Activated naive CD8-positive, alpha-beta T cell (primary cell): ENCODE measurements at regions not wholly inside any gene's neighbourhood (a gene's known extent, or its start where the extent isn't known, plus 50 kb on each side); places are given as distances from the start of the nearest gene placed in this dataset.

Source experiments
- H3K27ac Mint-ChIP-seq: one replicate; pipeline ENCODE4 v1.8.0; 2021; ENCODE audit warnings: mixed read lengths
- H3K27me3 Mint-ChIP-seq: one replicate; pipeline ENCODE4 v1.8.0; 2021; ENCODE audit warnings: mixed read lengths
- H3K36me3 Mint-ChIP-seq: one replicate; pipeline ENCODE4 v1.8.0; 2021; ENCODE audit warnings: mixed read lengths
- H3K4me1 Mint-ChIP-seq: one replicate; pipeline ENCODE4 v1.8.0; 2021; ENCODE audit warnings: low read depth, mixed read lengths
- H3K4me3 Mint-ChIP-seq: one replicate; pipeline ENCODE4 v1.8.0; 2021; ENCODE audit warnings: mild to moderate bottlenecking, mixed read lengths
- H3K9me3 Mint-ChIP-seq: one replicate; pipeline ENCODE4 v1.8.0; 2021; ENCODE audit warnings: low read depth, mixed read lengths

- H3K4me3 Mint-ChIP-seq, result no peak overlapping the region
- H3K27ac Mint-ChIP-seq, result no peak overlapping the region
- H3K27me3 Mint-ChIP-seq, result peaks cover 12% of the 10 kb centered on the region
- no peaks in the 10 kb centered on the region for H3K36me3 Mint-ChIP-seq
- no peaks in the 10 kb centered on the region for H3K4me1 Mint-ChIP-seq
- no peaks in the 10 kb centered on the region for H3K9me3 Mint-ChIP-seq
Measured at GRCh38 chr4:17206829-17207801, 304.8 kb downstream of the QDPR start.

GRCh38 chr4:17204908-17205307 lies 306.5 kb upstream of the LDB2 start:
- H3K9me3 Mint-ChIP-seq, result no peaks in the 10 kb centered on the region
- no peak overlapping the region for H3K4me3 Mint-ChIP-seq
- no peaks in the 10 kb centered on the region for H3K4me1 Mint-ChIP-seq

GRCh38 chr4:17203797-17204196 lies 305.4 kb upstream of the LDB2 start:
- H3K27ac Mint-ChIP-seq, result no peak overlapping the region
- peaks cover 14% of the 10 kb centered on the region for H3K27me3 Mint-ChIP-seq
- H3K4me1 Mint-ChIP-seq, result no peaks in the 10 kb centered on the region
- no peaks in the 10 kb centered on the region for H3K9me3 Mint-ChIP-seq
- no peak overlapping the region for H3K4me3 Mint-ChIP-seq
- H3K36me3 Mint-ChIP-seq, result no peaks in the 10 kb centered on the region

More at GRCh38 chr4:17204908-17205307, 306.5 kb upstream of the LDB2 start:
- Mint-ChIP-seq H3K27ac (no peak overlapping the region), H3K27me3 (peaks cover 14% of the 10 kb centered on the region), H3K36me3 (no peaks in the 10 kb centered on the region)

- no peaks in the 10 kb centered on the region for H3K36me3 Mint-ChIP-seq
- H3K4me3 Mint-ChIP-seq, result no peak overlapping the region
- peaks cover under 1% of the 10 kb centered on the region for H3K27me3 Mint-ChIP-seq
- H3K27ac Mint-ChIP-seq, result no peak overlapping the region
- no peaks in the 10 kb centered on the region for H3K4me1 Mint-ChIP-seq
- no peaks in the 10 kb centered on the region for H3K9me3 Mint-ChIP-seq
Measured at GRCh38 chr4:17197070-17197469, 298.6 kb upstream of the LDB2 start.

- H3K27ac Mint-ChIP-seq, result no peak overlapping the region
- H3K36me3 Mint-ChIP-seq, result no peaks in the 10 kb centered on the region
- H3K27me3 Mint-ChIP-seq, result no peaks in the 10 kb centered on the region
- H3K4me3 Mint-ChIP-seq, result no peak overlapping the region
- no peaks in the 10 kb centered on the region for H3K4me1 Mint-ChIP-seq
- no peaks in the 10 kb centered on the region for H3K9me3 Mint-ChIP-seq
Measured at GRCh38 chr4:17195461-17196275, 297.2 kb upstream of the LDB2 start.

GRCh38 chr4:17194586-17194985 lies 296.1 kb upstream of the LDB2 start:
- no peaks in the 10 kb centered on the region for H3K9me3 Mint-ChIP-seq
- no peaks in the 10 kb centered on the region for H3K36me3 Mint-ChIP-seq
- H3K27me3 Mint-ChIP-seq, result no peaks in the 10 kb centered on the region
- H3K4me1 Mint-ChIP-seq, result no peaks in the 10 kb centered on the region
- H3K4me3 Mint-ChIP-seq, result no peak overlapping the region
- H3K27ac Mint-ChIP-seq, result no peak overlapping the region

- no peak overlapping the region for H3K4me3 Mint-ChIP-seq
- H3K27me3 Mint-ChIP-seq, result peaks cover 7% of the 10 kb centered on the region
- no peak overlapping the region for H3K27ac Mint-ChIP-seq
- peaks cover 3% of the 10 kb centered on the region for H3K9me3 Mint-ChIP-seq
- no peaks in the 10 kb centered on the region for H3K36me3 Mint-ChIP-seq
- no peaks in the 10 kb centered on the region for H3K4me1 Mint-ChIP-seq
Measured at GRCh38 chr4:17189759-17190158, 291.3 kb upstream of the LDB2 start.

GRCh38 chr4:17189401-17189720 lies 290.9 kb upstream of the LDB2 start:
- Mint-ChIP-seq H3K27ac (no peak overlapping the region), H3K27me3 (peaks cover 7% of the 10 kb centered on the region), H3K36me3 (no peaks in the 10 kb centered on the region), H3K4me1 (no peaks in the 10 kb centered on the region), H3K4me3 (no peak overlapping the region), H3K9me3 (peaks cover 3% of the 10 kb centered on the region)

GRCh38 chr4:17188547-17189400 lies 290.3 kb upstream of the LDB2 start:
- H3K27ac Mint-ChIP-seq, result no peak overlapping the region
- H3K9me3 Mint-ChIP-seq, result peaks cover 3% of the 10 kb centered on the region
- H3K36me3 Mint-ChIP-seq, result no peaks in the 10 kb centered on the region
- no peak overlapping the region for H3K4me3 Mint-ChIP-seq
- H3K27me3 Mint-ChIP-seq, result peaks cover 9% of the 10 kb centered on the region
- H3K4me1 Mint-ChIP-seq, result no peaks in the 10 kb centered on the region

- no peak overlapping the region for H3K4me3 Mint-ChIP-seq
- H3K27me3 Mint-ChIP-seq, result peaks cover 9% of the 10 kb centered on the region
- peaks cover 3% of the 10 kb centered on the region for H3K9me3 Mint-ChIP-seq
- no peak overlapping the region for H3K27ac Mint-ChIP-seq
- no peaks in the 10 kb centered on the region for H3K4me1 Mint-ChIP-seq
- H3K36me3 Mint-ChIP-seq, result no peaks in the 10 kb centered on the region
Measured at GRCh38 chr4:17188125-17188524, 289.7 kb upstream of the LDB2 start.

- Mint-ChIP-seq H3K36me3 (no peaks in the 10 kb centered on the region), H3K4me3 (no peak overlapping the region), H3K27ac (no peak overlapping the region), H3K9me3 (peaks cover 3% of the 10 kb centered on the region), H3K27me3 (peaks cover 9% of the 10 kb centered on the region), H3K4me1 (no peaks in the 10 kb centered on the region)
Measured at GRCh38 chr4:17187003-17187402, 288.6 kb upstream of the LDB2 start.

GRCh38 chr4:17182888-17183287 lies 284.4 kb upstream of the LDB2 start:
- Mint-ChIP-seq H3K4me3 (no peak overlapping the region), H3K4me1 (no peaks in the 10 kb centered on the region), H3K36me3 (no peaks in the 10 kb centered on the region), H3K27ac (no peak overlapping the region), H3K9me3 (peaks cover 3% of the 10 kb centered on the region), H3K27me3 (peaks cover 6% of the 10 kb centered on the region)

GRCh38 chr4:17174751-17175150 lies 276.3 kb upstream of the LDB2 start:
- no peak overlapping the region for H3K4me3 Mint-ChIP-seq
- peaks cover 1% of the 10 kb centered on the region for H3K27me3 Mint-ChIP-seq
- H3K27ac Mint-ChIP-seq, result no peak overlapping the region
- no peaks in the 10 kb centered on the region for H3K9me3 Mint-ChIP-seq
- no peaks in the 10 kb centered on the region for H3K36me3 Mint-ChIP-seq
- H3K4me1 Mint-ChIP-seq, result no peaks in the 10 kb centered on the region

- Mint-ChIP-seq H3K4me3 (no peak overlapping the region), H3K27me3 (peaks cover 1% of the 10 kb centered on the region), H3K36me3 (no peaks in the 10 kb centered on the region), H3K27ac (no peak overlapping the region), H3K4me1 (no peaks in the 10 kb centered on the region), H3K9me3 (no peaks in the 10 kb centered on the region)
Measured at GRCh38 chr4:17173300-17173699, 274.9 kb upstream of the LDB2 start.

GRCh38 chr4:17170131-17170530 lies 271.7 kb upstream of the LDB2 start:
- H3K4me1 Mint-ChIP-seq, result no peaks in the 10 kb centered on the region
- no peaks in the 10 kb centered on the region for H3K9me3 Mint-ChIP-seq
- H3K36me3 Mint-ChIP-seq, result no peaks in the 10 kb centered on the region
- H3K27me3 Mint-ChIP-seq, result peaks cover 1% of the 10 kb centered on the region
- no peak overlapping the region for H3K27ac Mint-ChIP-seq
- H3K4me3 Mint-ChIP-seq, result no peak overlapping the region
